Myocyte (in vitro differentiated cells): ENCODE measurements at regions not wholly inside any gene's neighbourhood (a gene's known extent, or its start where the extent isn't known, plus 50 kb on each side); places are given as distances from the start of the nearest gene placed in this dataset.
"Not testable (repeated sequence)": the region's sequence is repeated elsewhere in the genome, so short reads cannot be mapped to it uniquely, and the experiment has no call there.

ENCODE experiments used
- DNase-seq: peaks from one replicate; pipeline ENCODE4 v3.0.0-alpha.2; 2012; ENCODE audit warnings: low read depth

GRCh38 chrX:25503826-25504225 is 488.1 kb upstream of the ARX start:
- no peak for DNase-seq

GRCh38 chrX:25507801-25508200 is 492.0 kb upstream of the ARX start:
- no peak for DNase-seq

GRCh38 chrX:25519258-25519657 is 503.5 kb upstream of the ARX start:
- DNase-seq, result no peak

- not testable (repeated sequence) for DNase-seq
Measured at GRCh38 chrX:25522443-25523010, 506.8 kb upstream of the ARX start.

- DNase-seq, result peak; percentile 0
Measured at GRCh38 chrX:25523574-25524540, 508.1 kb upstream of the ARX start.

- DNase-seq, result no peak
Measured at GRCh38 chrX:25527156-25527555, 511.4 kb upstream of the ARX start.

- DNase-seq, result no peak
Measured at GRCh38 chrX:25527596-25527995, 511.8 kb upstream of the ARX start.

GRCh38 chrX:25531096-25531495 is 515.3 kb upstream of the ARX start:
- DNase-seq, result no peak

GRCh38 chrX:25534091-25534490 is 518.3 kb upstream of the ARX start:
- DNase-seq, result no peak

- no peak for DNase-seq
Measured at GRCh38 chrX:25536307-25536970, 520.7 kb upstream of the ARX start.

- no peak for DNase-seq
Measured at GRCh38 chrX:25537699-25538098, 521.9 kb upstream of the ARX start.

GRCh38 chrX:25544641-25545040 is 528.9 kb upstream of the ARX start:
- no peak for DNase-seq

- no peak for DNase-seq
Measured at GRCh38 chrX:25548811-25549210, 533.0 kb upstream of the ARX start.

GRCh38 chrX:25555521-25555920 is 539.8 kb upstream of the ARX start:
- DNase-seq, result no peak

GRCh38 chrX:25558137-25558536 is 542.4 kb upstream of the ARX start:
- no peak for DNase-seq

- no peak for DNase-seq
Measured at GRCh38 chrX:25561190-25561589, 545.4 kb upstream of the ARX start.

GRCh38 chrX:25573631-25574030 is 557.9 kb upstream of the ARX start:
- no peak for DNase-seq

GRCh38 chrX:25596921-25597320 is 541.2 kb upstream of the MAGEB18 start:
- DNase-seq, result no peak

- no peak for DNase-seq
Measured at GRCh38 chrX:25597551-25597950, 540.6 kb upstream of the MAGEB18 start.

- DNase-seq, result no peak
Measured at GRCh38 chrX:25599061-25599460, 539.1 kb upstream of the MAGEB18 start.

- DNase-seq, result no peak
Measured at GRCh38 chrX:25600776-25601175, 537.4 kb upstream of the MAGEB18 start.

- no peak for DNase-seq
Measured at GRCh38 chrX:25601323-25601722, 536.8 kb upstream of the MAGEB18 start.
